CD14-positive monocyte (primary cell): ENCODE measurements at regions not wholly inside any gene's neighbourhood (a gene's known extent, or its start where the extent isn't known, plus 50 kb on each side); places are given as distances from the start of the nearest gene placed in this dataset.

ENCODE experiments used
- DNase-seq, 3 donors: peaks; one replicate each; pipeline ENCODE4 v3.0.0-alpha.2; 2011 to 2022
- H2AFZ ChIP-seq: 2 replicates; pipeline ENCODE4 v1.6.0; 2012; ENCODE audit warnings: mild to moderate bottlenecking, low read depth, low read length, inconsistent platforms; ENCODE audit not compliant: insufficient read depth, poor library complexity, severe bottlenecking
- H3K27ac ChIP-seq, 2 donors: 1 replicate in 1 of 2; 2 replicates in 1 of 2; pipeline ENCODE4 v1.5.1; 2012 to 2013; ENCODE audit warnings: low read length in 2 of 2, control low read depth in 1 of 2, inconsistent platforms in 1 of 2, low read depth in 1 of 2, mild to moderate bottlenecking in 1 of 2
- H3K27me3 ChIP-seq, 2 donors: one replicate each; pipeline versions ENCODE4 v1.6.0 to v1.6.1; 2011 to 2013; ENCODE audit warnings: low read length in 2 of 2; ENCODE audit not compliant: control insufficient read depth in 2 of 2, insufficient read depth in 2 of 2
- H3K36me3 ChIP-seq, 2 donors: replicated peaks in 1 of 2; 1 replicate in 1 of 2; 2 replicates in 1 of 2; pipeline versions ENCODE4 v1.5.1 to v1.6.1; 2012 to 2013; ENCODE audit warnings: low read length in 2 of 2, control low read depth in 1 of 2, inconsistent platforms in 1 of 2, mild to moderate bottlenecking in 1 of 2; ENCODE audit not compliant: insufficient read depth in 2 of 2, control insufficient read depth in 1 of 2
- H3K4me1 ChIP-seq, 2 donors: 1 replicate in 1 of 2; 2 replicates in 1 of 2; pipeline versions ENCODE4 v1.5.1 to v1.6.1; 2012 to 2013; ENCODE audit warnings: low read length in 2 of 2, control low read depth in 1 of 2, inconsistent platforms in 1 of 2, mild to moderate bottlenecking in 1 of 2, moderate library complexity in 1 of 2; ENCODE audit not compliant: insufficient read depth in 2 of 2, control insufficient read depth in 1 of 2
- H3K4me2 ChIP-seq: replicated peaks from 2 replicates; pipeline ENCODE3; 2012; ENCODE audit warnings: low read length, moderate library complexity, mild to moderate bottlenecking; ENCODE audit not compliant: poor library complexity, severe bottlenecking; ENCODE audit errors: extremely low read depth
- H3K4me3 ChIP-seq, 3 experiments: fragments of 200-600 bp in 1 of 3; sonication (generic) in 1 of 3; replicated peaks in 1 of 3; 1 replicate in 2 of 3; 2 replicates in 1 of 3; pipeline ENCODE4 v1.5.1; 2011 to 2013; ENCODE audit warnings: low read length in 3 of 3, mild to moderate bottlenecking in 3 of 3, control low read depth in 2 of 3, low read depth in 2 of 3, inconsistent platforms in 1 of 3, moderate library complexity in 1 of 3
- H3K79me2 ChIP-seq: 2 replicates; pipeline ENCODE4 v1.6.0; 2012; ENCODE audit warnings: mild to moderate bottlenecking, control low read depth, inconsistent platforms, low read length, moderate library complexity; ENCODE audit not compliant: insufficient read depth
- H3K9ac ChIP-seq: 2 replicates; pipeline ENCODE4 v1.6.0; 2017; ENCODE audit warnings: low read length, mild to moderate bottlenecking; ENCODE audit not compliant: insufficient read depth, poor library complexity, severe bottlenecking
- H3K9me3 ChIP-seq, 2 donors: replicated peaks in 1 of 2; 1 replicate in 1 of 2; 2 replicates in 1 of 2; pipeline versions ENCODE4 v1.5.1 to v1.6.1; 2012 to 2013; ENCODE audit warnings: low read length in 2 of 2, control low read depth in 1 of 2; ENCODE audit not compliant: control insufficient read depth in 1 of 2, insufficient read depth in 1 of 2
- H4K20me1 ChIP-seq: 2 replicates; pipeline ENCODE4 v1.6.0; 2012; ENCODE audit warnings: mild to moderate bottlenecking, low read length, control low read depth, moderate library complexity; ENCODE audit not compliant: insufficient read depth
- H3K27ac Mint-ChIP-seq, 7 donors: one replicate each; pipeline ENCODE4 v1.8.0; 2020; ENCODE audit warnings: mild to moderate bottlenecking in 7 of 7, mixed read lengths in 7 of 7, moderate library complexity in 6 of 7, inconsistent platforms in 2 of 7
- H3K27me3 Mint-ChIP-seq, 3 donors: one replicate each; pipeline ENCODE4 v1.8.0; 2021 to 2022; ENCODE audit warnings: low read depth in 3 of 3, mild to moderate bottlenecking in 3 of 3, mixed read lengths in 3 of 3, moderate library complexity in 3 of 3, inconsistent platforms in 1 of 3
- H3K36me3 Mint-ChIP-seq, 2 donors: one replicate each; pipeline ENCODE4 v1.8.0; 2020; ENCODE audit warnings: mixed read lengths in 2 of 2, inconsistent platforms in 1 of 2, mild to moderate bottlenecking in 1 of 2
- H3K4me1 Mint-ChIP-seq: one replicate; pipeline ENCODE4 v1.8.0; 2020; ENCODE audit warnings: mild to moderate bottlenecking, mixed read lengths
- H3K4me3 Mint-ChIP-seq, 2 donors: one replicate each; pipeline ENCODE4 v1.8.0; 2020; ENCODE audit warnings: mild to moderate bottlenecking in 2 of 2, mixed read lengths in 2 of 2, moderate library complexity in 1 of 2
- H3K9me3 Mint-ChIP-seq, 7 donors: one replicate each; pipeline ENCODE4 v1.8.0; 2020 to 2022; ENCODE audit warnings: mixed read lengths in 7 of 7, mild to moderate bottlenecking in 6 of 7, moderate library complexity in 6 of 7, inconsistent platforms in 2 of 7
- WGBS: methylation state at CpG from one replicate; pipeline ENCODE4 v1.1.5; 2013; ENCODE audit warnings: missing lambda C conversion rate; ENCODE audit not compliant: insufficient coverage; 5-methylcytosine and 5-hydroxymethylcytosine counted together
- intact Hi-C, 2 donors: fragments of 100-400 bp; cut with micrococcal nuclease; formaldehyde crosslinking; loops; one replicate each; pipeline versions ENCODE4 v1.15.0 to v1.15.1; 2023
- TF ChIP-seq, protein P1 (sequence below): fragments of 200-600 bp; IDR thresholded peaks from one replicate; pipeline ENCODE4 v1.8.0; 2022; ENCODE audit warnings: antibody characterized with exemption, mild to moderate bottlenecking

DNA sequence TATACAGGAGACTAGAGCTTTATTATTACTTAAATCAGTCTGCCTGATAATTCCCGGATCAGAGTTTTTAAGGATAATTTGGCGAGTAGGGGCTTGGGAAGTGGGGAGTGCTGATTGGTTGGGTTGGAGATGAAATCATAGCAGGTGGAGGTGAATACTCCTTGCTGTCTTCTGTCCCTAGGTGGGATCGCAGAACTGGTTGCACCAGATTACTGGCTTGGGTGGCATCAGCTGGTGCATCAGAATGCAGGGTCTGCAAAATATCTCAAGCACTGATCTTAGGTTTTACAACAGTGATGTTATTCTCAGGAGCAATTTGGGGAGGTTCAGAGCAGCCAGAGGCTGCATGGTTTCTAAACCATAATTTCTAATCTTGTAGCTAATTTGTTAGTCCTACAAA lies 68.1 kb downstream of the KIF4B start:
- no peak for DNase-seq
- H3K9me3 Mint-ChIP-seq = peaks cover 0 to 2% (median 0%) of the 10 kb centered on the region in 7 donors
- H3K9ac ChIP-seq = no peak overlapping the region
- no peaks in the 10 kb centered on the region for H3K79me2 ChIP-seq
- H3K4me1 ChIP-seq = no peaks in the 10 kb centered on the region
- H3K4me2 ChIP-seq = no peak overlapping the region
- no peaks in the 10 kb centered on the region for H3K36me3 ChIP-seq
- no peaks in the 10 kb centered on the region for H3K27me3 ChIP-seq
- no peak overlapping the region for H3K4me3 Mint-ChIP-seq
- H3K27me3 Mint-ChIP-seq = peaks cover 0 to 4% (median 0%) of the 10 kb centered on the region in 3 donors
- H3K4me1 Mint-ChIP-seq = no peaks in the 10 kb centered on the region
- no peaks in the 10 kb centered on the region for H4K20me1 ChIP-seq
- H3K9me3 ChIP-seq = no peaks in the 10 kb centered on the region
- no peak overlapping the region for H3K4me3 ChIP-seq
- TF ChIP-seq, protein P1, sequence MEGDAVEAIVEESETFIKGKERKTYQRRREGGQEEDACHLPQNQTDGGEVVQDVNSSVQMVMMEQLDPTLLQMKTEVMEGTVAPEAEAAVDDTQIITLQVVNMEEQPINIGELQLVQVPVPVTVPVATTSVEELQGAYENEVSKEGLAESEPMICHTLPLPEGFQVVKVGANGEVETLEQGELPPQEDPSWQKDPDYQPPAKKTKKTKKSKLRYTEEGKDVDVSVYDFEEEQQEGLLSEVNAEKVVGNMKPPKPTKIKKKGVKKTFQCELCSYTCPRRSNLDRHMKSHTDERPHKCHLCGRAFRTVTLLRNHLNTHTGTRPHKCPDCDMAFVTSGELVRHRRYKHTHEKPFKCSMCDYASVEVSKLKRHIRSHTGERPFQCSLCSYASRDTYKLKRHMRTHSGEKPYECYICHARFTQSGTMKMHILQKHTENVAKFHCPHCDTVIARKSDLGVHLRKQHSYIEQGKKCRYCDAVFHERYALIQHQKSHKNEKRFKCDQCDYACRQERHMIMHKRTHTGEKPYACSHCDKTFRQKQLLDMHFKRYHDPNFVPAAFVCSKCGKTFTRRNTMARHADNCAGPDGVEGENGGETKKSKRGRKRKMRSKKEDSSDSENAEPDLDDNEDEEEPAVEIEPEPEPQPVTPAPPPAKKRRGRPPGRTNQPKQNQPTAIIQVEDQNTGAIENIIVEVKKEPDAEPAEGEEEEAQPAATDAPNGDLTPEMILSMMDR = no peak
- H3K27ac Mint-ChIP-seq = no peak overlapping the region
- no peak overlapping the region for H3K27ac ChIP-seq
- no peaks in the 10 kb centered on the region for H3K36me3 Mint-ChIP-seq
- 89% methylated on average over 2 of the region's 3 CpGs for WGBS
- no peak overlapping the region for H2AFZ ChIP-seq
- intact Hi-C loops = no loop called here

DNA sequence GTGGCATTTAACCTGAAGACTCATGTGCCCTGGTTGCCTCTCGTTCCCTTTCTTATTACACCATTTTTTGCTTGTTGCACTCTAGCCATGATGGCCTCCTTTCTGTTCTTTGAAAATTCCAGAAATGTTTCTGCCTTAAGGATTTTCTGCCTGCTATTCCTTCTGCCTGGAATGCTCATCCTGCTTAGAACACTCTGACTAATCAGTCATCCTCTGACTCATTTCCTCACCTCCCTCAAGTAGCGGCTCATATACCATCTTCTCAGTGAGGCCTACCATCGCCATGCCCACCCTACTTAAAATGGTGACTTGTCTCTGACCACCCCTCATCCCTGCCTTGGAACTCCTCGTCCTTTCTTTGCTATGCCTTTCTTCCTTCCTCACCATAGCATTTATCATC lies 68.8 kb downstream of the KIF4B start:
- Mint-ChIP-seq H3K27ac (no peak overlapping the region), H3K4me1 (no peaks in the 10 kb centered on the region), H3K9me3 (peaks cover 0 to 2% (median 0%) of the 10 kb centered on the region in 7 donors), H3K27me3 (peaks cover 0 to 4% (median 0%) of the 10 kb centered on the region in 3 donors), H3K4me3 (no peak overlapping the region), H3K36me3 (no peaks in the 10 kb centered on the region)
- WGBS = 91% methylated on average over 4 of the region's 4 CpGs
- H3K27ac ChIP-seq = no peak overlapping the region
- H3K79me2 ChIP-seq = no peaks in the 10 kb centered on the region
- H3K4me3 ChIP-seq = no peak overlapping the region
- DNase-seq = no peak
- TF ChIP-seq, protein P1 = no peak
- H3K9ac ChIP-seq = no peak overlapping the region
- intact Hi-C loops = no loop called here
- no peaks in the 10 kb centered on the region for H4K20me1 ChIP-seq
- H3K4me2 ChIP-seq = no peak overlapping the region
- no peaks in the 10 kb centered on the region for H3K36me3 ChIP-seq
- no peaks in the 10 kb centered on the region for H3K9me3 ChIP-seq
- H3K4me1 ChIP-seq = no peaks in the 10 kb centered on the region
- H2AFZ ChIP-seq = no peak overlapping the region
- H3K27me3 ChIP-seq = no peaks in the 10 kb centered on the region
